B cell (primary cell): ENCODE measurements at regions not wholly inside any gene's neighbourhood (a gene's known extent, or its start where the extent isn't known, plus 50 kb on each side); places are given as distances from the start of the nearest gene placed in this dataset.

ENCODE experiments used
- ATAC-seq: fragments of 200-7000 bp; cut with Tn5 transposase; one replicate; pipeline ENCODE4 v1.10.0; 2021; ENCODE audit warnings: low read depth, mild to moderate bottlenecking, moderate number of reproducible peaks, moderate library complexity
- CTCF ChIA-PET: fragments of 350-600 bp; sonication (Branson Sonifier 250); formaldehyde crosslinking; loops from one replicate; lab custom pipeline; 2021; ENCODE audit warnings: antibody characterized with exemption, inconsistent platforms; lab: Charles Lee
- POLR2A ChIA-PET: fragments of 350-600 bp; sonication (Branson Sonifier 250); formaldehyde crosslinking; loops from one replicate; lab custom pipeline; 2021; ENCODE audit warnings: antibody characterized with exemption; lab: Charles Lee
- DNase-seq: peaks from one replicate; pipeline ENCODE4 v3.0.0; 2013
- H2AFZ ChIP-seq: 2 replicates; pipeline ENCODE4 v1.6.1; 2012; ENCODE audit warnings: mild to moderate bottlenecking, low read depth, low read length; ENCODE audit not compliant: insufficient read depth, poor library complexity, severe bottlenecking
- H3K27ac ChIP-seq, 2 donors: 1 replicate in 1 of 2; 2 replicates in 1 of 2; pipeline ENCODE4 v1.5.1; 2012 to 2013; ENCODE audit warnings: low read length in 2 of 2, mild to moderate bottlenecking in 2 of 2, moderate library complexity in 1 of 2
- H3K27me3 ChIP-seq, 4 experiments: fragments of 200-600 bp in 1 of 4; sonication (generic) in 1 of 4; replicated peaks in 1 of 4; 1 replicate in 2 of 4; 2 replicates in 2 of 4; pipeline versions ENCODE4 v1.6.1 to v1.7.0; 2013 to 2016; ENCODE audit warnings: low read length in 3 of 4, mild to moderate bottlenecking in 2 of 4, mixed read lengths in 1 of 4, moderate library complexity in 1 of 4; ENCODE audit not compliant: insufficient read depth in 4 of 4, control insufficient read depth in 3 of 4; ENCODE audit errors: control extremely low read depth in 1 of 4
- H3K36me3 ChIP-seq, 2 experiments: replicated peaks in 1 of 2; 1 replicate in 1 of 2; 2 replicates in 1 of 2; pipeline versions ENCODE4 v1.6.1 to v1.7.1; 2013; ENCODE audit warnings: low read length in 1 of 2; ENCODE audit not compliant: insufficient read depth in 2 of 2, control insufficient read depth in 1 of 2; ENCODE audit errors: control extremely low read depth in 1 of 2, extremely low read depth in 1 of 2
- H3K4me1 ChIP-seq, 2 donors: fragments of 200-600 bp in 1 of 2; sonication (generic) in 1 of 2; 1 replicate in 1 of 2; 2 replicates in 1 of 2; pipeline versions ENCODE4 v1.5.1 to v1.6.1; 2013 to 2017; ENCODE audit warnings: low read length in 2 of 2; ENCODE audit not compliant: control insufficient read depth in 2 of 2, insufficient read depth in 2 of 2
- H3K4me2 ChIP-seq: replicated peaks from 2 replicates; pipeline ENCODE3; 2012; ENCODE audit warnings: mild to moderate bottlenecking, low read depth, low read length; ENCODE audit not compliant: poor library complexity, severe bottlenecking
- H3K4me3 ChIP-seq, 5 experiments: fragments of 200-600 bp in 1 of 5; sonication (generic) in 1 of 5; 1 replicate in 3 of 5; 2 replicates in 2 of 5; pipeline versions ENCODE4 v1.5.1 to v1.7.0; 2011 to 2016; ENCODE audit warnings: low read length in 4 of 5, mild to moderate bottlenecking in 4 of 5, low read depth in 2 of 5, control low read depth in 1 of 5, moderate library complexity in 1 of 5; ENCODE audit not compliant: insufficient read depth in 1 of 5; ENCODE audit errors: control extremely low read depth in 1 of 5, extremely low read depth in 1 of 5
- H3K79me2 ChIP-seq: fragments of 200-600 bp; sonication (generic); one replicate; pipeline ENCODE4 v1.6.0; 2016; ENCODE audit warnings: low read length; ENCODE audit not compliant: control insufficient read depth, insufficient read depth
- H3K9ac ChIP-seq: fragments of 200-600 bp; sonication (generic); 2 replicates; pipeline ENCODE4 v1.6.1; 2017; ENCODE audit warnings: mild to moderate bottlenecking, low read length, moderate library complexity
- H3K9me3 ChIP-seq, 3 donors: one replicate each; pipeline versions ENCODE4 v1.6.1 to v1.7.1; 2013; ENCODE audit warnings: low read length in 2 of 3; ENCODE audit not compliant: control insufficient read depth in 2 of 3, insufficient read depth in 1 of 3; ENCODE audit errors: control extremely low read depth in 1 of 3
- H4K20me1 ChIP-seq: 2 replicates; pipeline ENCODE4 v1.6.0; 2012; ENCODE audit warnings: mild to moderate bottlenecking, low read length; ENCODE audit not compliant: insufficient read depth, control insufficient read depth, poor library complexity, severe bottlenecking
- H3K27ac Mint-ChIP-seq: one replicate; pipeline ENCODE4 v1.8.0; 2021; ENCODE audit warnings: mixed read lengths
- H3K27me3 Mint-ChIP-seq: one replicate; pipeline ENCODE4 v1.8.0; 2021; ENCODE audit warnings: mixed read lengths
- H3K4me1 Mint-ChIP-seq: one replicate; pipeline ENCODE4 v1.8.0; 2021; ENCODE audit warnings: mixed read lengths
- H3K4me3 Mint-ChIP-seq: one replicate; pipeline ENCODE4 v1.8.0; 2021; ENCODE audit warnings: mixed read lengths
- H3K9me3 Mint-ChIP-seq: one replicate; pipeline ENCODE4 v1.8.0; 2022; ENCODE audit warnings: mixed read lengths; ENCODE audit not compliant: insufficient read depth
- EZH2 ChIP-seq: IDR thresholded peaks from 2 replicates; pipeline ENCODE4 v1.6.1; 2012; ENCODE audit warnings: borderline replicate concordance, low read depth, mild to moderate bottlenecking, moderate library complexity, low read length; ENCODE audit not compliant: insufficient read depth, poor library complexity, severe bottlenecking
- intact Hi-C: fragments of 100-400 bp; cut with micrococcal nuclease; formaldehyde crosslinking; loops from one replicate; pipeline ENCODE4 v1.10.0; 2022
- TF ChIP-seq, protein P1 (sequence below): fragments of 200-600 bp; IDR thresholded peaks from one replicate; pipeline ENCODE4 v1.8.0; 2022; ENCODE audit warnings: antibody characterized with exemption, mild to moderate bottlenecking

DNA sequence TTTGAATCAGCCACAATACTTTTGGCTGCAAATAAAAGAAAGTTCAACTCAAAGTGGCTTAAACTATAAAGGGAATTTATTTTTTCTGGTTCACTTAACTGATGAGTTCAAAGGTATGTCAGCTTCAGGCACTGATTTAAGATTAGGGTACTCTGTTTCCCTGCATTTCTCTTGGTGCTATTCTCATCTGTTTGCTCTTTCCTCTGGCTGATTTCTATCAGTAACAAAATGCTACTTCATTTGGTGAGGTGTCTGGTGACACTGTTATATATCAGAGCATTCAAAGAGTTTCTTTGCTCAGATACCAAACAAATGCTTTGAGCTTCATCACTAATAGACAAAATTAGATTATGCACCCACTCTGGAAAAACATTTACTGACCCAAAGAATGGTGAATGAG, 65.9 kb upstream of the HTR4 start:
- TF ChIP-seq EZH2 = no peak
- TF ChIP-seq, protein P1, sequence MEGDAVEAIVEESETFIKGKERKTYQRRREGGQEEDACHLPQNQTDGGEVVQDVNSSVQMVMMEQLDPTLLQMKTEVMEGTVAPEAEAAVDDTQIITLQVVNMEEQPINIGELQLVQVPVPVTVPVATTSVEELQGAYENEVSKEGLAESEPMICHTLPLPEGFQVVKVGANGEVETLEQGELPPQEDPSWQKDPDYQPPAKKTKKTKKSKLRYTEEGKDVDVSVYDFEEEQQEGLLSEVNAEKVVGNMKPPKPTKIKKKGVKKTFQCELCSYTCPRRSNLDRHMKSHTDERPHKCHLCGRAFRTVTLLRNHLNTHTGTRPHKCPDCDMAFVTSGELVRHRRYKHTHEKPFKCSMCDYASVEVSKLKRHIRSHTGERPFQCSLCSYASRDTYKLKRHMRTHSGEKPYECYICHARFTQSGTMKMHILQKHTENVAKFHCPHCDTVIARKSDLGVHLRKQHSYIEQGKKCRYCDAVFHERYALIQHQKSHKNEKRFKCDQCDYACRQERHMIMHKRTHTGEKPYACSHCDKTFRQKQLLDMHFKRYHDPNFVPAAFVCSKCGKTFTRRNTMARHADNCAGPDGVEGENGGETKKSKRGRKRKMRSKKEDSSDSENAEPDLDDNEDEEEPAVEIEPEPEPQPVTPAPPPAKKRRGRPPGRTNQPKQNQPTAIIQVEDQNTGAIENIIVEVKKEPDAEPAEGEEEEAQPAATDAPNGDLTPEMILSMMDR = no peak
- intact Hi-C loops = no loop called here
- no peaks in the 10 kb centered on the region for H3K36me3 ChIP-seq
- H3K27me3 ChIP-seq = peaks cover 0 to 3% (median under 1%) of the 10 kb centered on the region in 4 experiments
- no peak for DNase-seq
- peaks cover 0 to 6% (median 0%) of the 10 kb centered on the region in 3 donors for H3K9me3 ChIP-seq
- Mint-ChIP-seq H3K4me3 (no peak overlapping the region), H3K27me3 (peaks cover 33% of the 10 kb centered on the region), H3K27ac (no peak overlapping the region), H3K4me1 (no peaks in the 10 kb centered on the region), H3K9me3 (no peaks in the 10 kb centered on the region)
- H4K20me1 ChIP-seq = no peaks in the 10 kb centered on the region
- no peak overlapping the region for H3K9ac ChIP-seq
- ATAC-seq = no peak
- no peak overlapping the region for H3K4me3 ChIP-seq
- no peak overlapping the region for H3K27ac ChIP-seq
- no peak overlapping the region for H3K4me2 ChIP-seq
- no peak overlapping the region for H2AFZ ChIP-seq
- no peaks in the 10 kb centered on the region for H3K79me2 ChIP-seq
- POLR2A ChIA-PET = no interaction called here
- CTCF ChIA-PET = interaction anchor here (1.2 to 3.9 kb wide), 2 partner anchors 11 to 316 kb away, joined by 3 to 22 read pairs; no protein-coding TSS in a partner anchor
- no peaks in the 10 kb centered on the region for H3K4me1 ChIP-seq

DNA sequence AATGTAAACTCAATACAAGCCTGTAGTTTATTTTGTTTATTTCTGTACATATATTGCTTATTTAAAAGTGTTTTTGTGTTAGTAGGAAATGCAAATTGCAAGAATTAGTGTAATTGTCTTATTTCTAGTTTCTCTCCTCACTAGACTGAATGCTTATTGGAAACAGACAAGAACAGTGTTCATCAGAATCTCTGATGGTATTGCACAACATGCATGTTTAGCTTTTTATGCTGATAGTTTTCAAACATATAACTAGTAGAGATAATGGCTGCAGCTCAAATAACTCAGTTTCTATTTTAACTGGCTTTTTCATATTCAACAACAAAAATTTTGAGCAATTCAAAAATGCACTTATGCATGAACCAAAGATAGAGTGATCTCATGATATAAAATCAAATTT, 68.8 kb upstream of the HTR4 start:
- H3K9ac ChIP-seq = no peak overlapping the region
- H3K9me3 Mint-ChIP-seq = no peaks in the 10 kb centered on the region
- H3K27me3 ChIP-seq = peaks cover 0 to 3% (median 0%) of the 10 kb centered on the region in 4 experiments
- H3K27me3 Mint-ChIP-seq = peaks cover 21% of the 10 kb centered on the region
- H3K4me1 ChIP-seq = no peaks in the 10 kb centered on the region
- H3K4me3 ChIP-seq = no peak overlapping the region
- H3K9me3 ChIP-seq = no peaks in the 10 kb centered on the region
- no peak overlapping the region for H3K4me3 Mint-ChIP-seq
- H3K27ac ChIP-seq = no peak overlapping the region
- TF ChIP-seq, protein P1 = no peak
- TF ChIP-seq EZH2 = no peak
- H3K4me1 Mint-ChIP-seq = no peaks in the 10 kb centered on the region
- H3K4me2 ChIP-seq = no peak overlapping the region
- H3K79me2 ChIP-seq = no peaks in the 10 kb centered on the region
- CTCF ChIA-PET = interaction anchor here (1.4 to 27.7 kb wide), 3 partner anchors 8 to 234 kb away, joined by 8 to 753 read pairs (median 8); no protein-coding TSS in a partner anchor
- intact Hi-C loops = no loop called here
- ATAC-seq (no peak), DNase-seq (no peak)
- no peaks in the 10 kb centered on the region for H4K20me1 ChIP-seq
- no peak overlapping the region for H3K27ac Mint-ChIP-seq
- H2AFZ ChIP-seq = no peak overlapping the region
- no peaks in the 10 kb centered on the region for H3K36me3 ChIP-seq
- POLR2A ChIA-PET = no interaction called here
